ENCODE measurements at regions not wholly inside any gene's neighbourhood (a gene's known extent, or its start where the extent isn't known, plus 50 kb on each side); places are given as distances from the start of the nearest gene placed in this dataset.

- H3K4me3 Mint-ChIP-seq, result no peak overlapping the region
- no peaks in the 10 kb centered on the region for H3K4me1 Mint-ChIP-seq
- TF ChIP-seq CTCF (IDR thresholded peaks at IDR 0.05; ENCODE audit: unreplicated experiment in 3 of 3), result no peak
- no peak overlapping the region for H3K27ac Mint-ChIP-seq
- H3K27me3 Mint-ChIP-seq (ENCODE audit: low read depth), result no peaks in the 10 kb centered on the region
- H3K9me3 Mint-ChIP-seq, result no peaks in the 10 kb centered on the region
- H3K36me3 Mint-ChIP-seq (ENCODE audit: low read depth), result no peaks in the 10 kb centered on the region
These were observed 465.2 kb upstream of the MAN1A1 start for GRCh38 chr6:119814609-119815400.

GRCh38 chr6:119802464-119802863, 452.9 kb upstream of the MAN1A1 start:
- no peak for TF ChIP-seq CTCF (IDR thresholded peaks at IDR 0.05; ENCODE audit: unreplicated experiment in 3 of 3)
- Mint-ChIP-seq H3K36me3 (ENCODE audit: low read depth) (no peaks in the 10 kb centered on the region), H3K4me3 (no peak overlapping the region), H3K27ac (no peak overlapping the region), H3K27me3 (ENCODE audit: low read depth) (no peaks in the 10 kb centered on the region), H3K9me3 (no peaks in the 10 kb centered on the region), H3K4me1 (peaks cover 9% of the 10 kb centered on the region)

GRCh38 chr6:119801056-119801455, 451.5 kb upstream of the MAN1A1 start:
- no peaks in the 10 kb centered on the region for H3K9me3 Mint-ChIP-seq

GRCh38 chr6:119800526-119800925, 451.0 kb upstream of the MAN1A1 start:
- Mint-ChIP-seq H3K9me3 (no peaks in the 10 kb centered on the region), H3K4me1 (peaks cover 9% of the 10 kb centered on the region), H3K27me3 (ENCODE audit: low read depth) (no peaks in the 10 kb centered on the region), H3K36me3 (ENCODE audit: low read depth) (no peaks in the 10 kb centered on the region), H3K4me3 (no peak overlapping the region), H3K27ac (no peak overlapping the region)
- no peak for TF ChIP-seq CTCF (IDR thresholded peaks at IDR 0.05; ENCODE audit: unreplicated experiment in 3 of 3)

More at GRCh38 chr6:119801056-119801455, 451.5 kb upstream of the MAN1A1 start:
- H3K4me1 Mint-ChIP-seq, result peaks cover 9% of the 10 kb centered on the region
- no peak overlapping the region for H3K27ac Mint-ChIP-seq
- no peaks in the 10 kb centered on the region for H3K27me3 Mint-ChIP-seq (ENCODE audit: low read depth)
- TF ChIP-seq CTCF (IDR thresholded peaks at IDR 0.05; ENCODE audit: unreplicated experiment in 3 of 3), result no peak
- H3K36me3 Mint-ChIP-seq (ENCODE audit: low read depth), result no peaks in the 10 kb centered on the region
- H3K4me3 Mint-ChIP-seq, result no peak overlapping the region

- no peaks in the 10 kb centered on the region for H3K9me3 Mint-ChIP-seq
- H3K4me3 Mint-ChIP-seq, result no peak overlapping the region
- no peaks in the 10 kb centered on the region for H3K27me3 Mint-ChIP-seq (ENCODE audit: low read depth)
- H3K27ac Mint-ChIP-seq, result no peak overlapping the region
- H3K36me3 Mint-ChIP-seq (ENCODE audit: low read depth), result no peaks in the 10 kb centered on the region
- no peak for TF ChIP-seq CTCF (IDR thresholded peaks at IDR 0.05; ENCODE audit: unreplicated experiment in 3 of 3)
- peaks cover 9% of the 10 kb centered on the region for H3K4me1 Mint-ChIP-seq
These were observed 450.3 kb upstream of the MAN1A1 start for GRCh38 chr6:119799596-119800509.
